ENCODE measurements at regions not wholly inside any gene's neighbourhood (a gene's known extent, or its start where the extent isn't known, plus 50 kb on each side); places are given as distances from the start of the nearest gene placed in this dataset.

DNA sequence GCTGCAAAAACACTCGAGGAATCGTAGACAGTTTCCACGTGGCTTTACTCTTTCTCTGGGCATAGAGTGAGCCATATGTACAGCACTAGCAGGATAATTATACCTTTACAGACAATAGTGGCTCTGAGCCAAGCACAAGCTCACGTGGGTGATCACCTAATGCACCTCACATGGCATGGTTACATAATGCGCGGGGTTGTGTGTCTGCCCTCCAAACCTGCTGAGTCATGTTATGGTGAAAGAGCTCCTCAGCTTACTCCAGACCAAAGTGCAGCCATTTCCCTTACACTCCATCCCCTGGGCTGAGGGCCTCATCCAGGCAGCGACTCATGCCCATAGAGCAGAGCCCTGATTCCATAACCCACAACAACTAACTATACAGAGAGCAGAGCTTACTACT, 1458.4 kb upstream of the CADM2 start:
- no peaks in the 10 kb centered on the region for H3K27me3 Mint-ChIP-seq (ENCODE audit: unreplicated experiment)
- H3K36me3 Mint-ChIP-seq (ENCODE audit: unreplicated experiment): no peaks in the 10 kb centered on the region
- H3K9me3 Mint-ChIP-seq (ENCODE audit: unreplicated experiment): peaks cover 4% of the 10 kb centered on the region
- no peak for TF ChIP-seq CTCF (IDR thresholded peaks at IDR 0.05)
- peaks cover 7% of the 10 kb centered on the region for H3K4me1 Mint-ChIP-seq (ENCODE audit: unreplicated experiment)
- H3K4me3 Mint-ChIP-seq (ENCODE audit: unreplicated experiment): no peak overlapping the region
- H3K27ac Mint-ChIP-seq (ENCODE audit: unreplicated experiment): no peak overlapping the region
- no peak for DNase-seq (ENCODE audit: extremely low spot score, unreplicated experiment)

GRCh38 chr3:83500931-83501330, 1457.9 kb upstream of the CADM2 start:
- H3K27me3 Mint-ChIP-seq (ENCODE audit: unreplicated experiment): no peaks in the 10 kb centered on the region

DNA sequence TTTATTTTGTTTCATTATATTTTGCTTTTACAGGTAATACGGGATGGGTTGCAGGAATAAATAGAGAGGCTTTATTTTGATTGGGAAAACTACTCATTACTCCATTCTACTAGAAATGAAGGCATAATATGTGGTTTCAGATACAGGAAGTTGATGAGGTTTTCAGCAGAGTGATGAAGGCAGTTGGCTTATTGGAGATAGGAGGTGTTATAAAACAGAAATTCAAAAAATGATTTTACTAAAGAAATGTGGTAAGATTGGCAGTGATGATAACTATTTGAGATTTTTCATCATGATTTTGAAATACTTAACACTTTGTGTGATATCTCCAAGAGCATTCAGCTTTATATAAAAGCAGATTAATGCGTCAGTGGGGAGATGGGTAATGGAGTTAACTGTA, 1445.7 kb upstream of the CADM2 start:
- no peak for TF ChIP-seq CTCF (IDR thresholded peaks at IDR 0.05)
- Mint-ChIP-seq H3K4me3 (ENCODE audit: unreplicated experiment) (no peak overlapping the region), H3K27me3 (ENCODE audit: unreplicated experiment) (no peaks in the 10 kb centered on the region), H3K36me3 (ENCODE audit: unreplicated experiment) (no peaks in the 10 kb centered on the region), H3K27ac (ENCODE audit: unreplicated experiment) (no peak overlapping the region), H3K4me1 (ENCODE audit: unreplicated experiment) (peaks cover 6% of the 10 kb centered on the region), H3K9me3 (ENCODE audit: unreplicated experiment) (peaks cover 5% of the 10 kb centered on the region)
- no peak for DNase-seq (ENCODE audit: extremely low spot score, unreplicated experiment)

More at GRCh38 chr3:83500931-83501330, 1457.9 kb upstream of the CADM2 start:
- H3K4me1 Mint-ChIP-seq (ENCODE audit: unreplicated experiment): peaks cover 7% of the 10 kb centered on the region
- no peak overlapping the region for H3K4me3 Mint-ChIP-seq (ENCODE audit: unreplicated experiment)
- no peak for DNase-seq (ENCODE audit: extremely low spot score, unreplicated experiment)
- peaks cover 4% of the 10 kb centered on the region for H3K36me3 Mint-ChIP-seq (ENCODE audit: unreplicated experiment)
- no peak overlapping the region for H3K27ac Mint-ChIP-seq (ENCODE audit: unreplicated experiment)
- no peak for TF ChIP-seq CTCF (IDR thresholded peaks at IDR 0.05)
- peaks cover 9% of the 10 kb centered on the region for H3K9me3 Mint-ChIP-seq (ENCODE audit: unreplicated experiment)

- no peaks in the 10 kb centered on the region for H3K27me3 Mint-ChIP-seq (ENCODE audit: unreplicated experiment)
- peaks cover 6% of the 10 kb centered on the region for H3K4me1 Mint-ChIP-seq (ENCODE audit: unreplicated experiment)
- peaks cover 5% of the 10 kb centered on the region for H3K9me3 Mint-ChIP-seq (ENCODE audit: unreplicated experiment)
- H3K36me3 Mint-ChIP-seq (ENCODE audit: unreplicated experiment): no peaks in the 10 kb centered on the region
- no peak for TF ChIP-seq CTCF (IDR thresholded peaks at IDR 0.05)
- DNase-seq (ENCODE audit: extremely low spot score, unreplicated experiment): no peak
- no peak overlapping the region for H3K27ac Mint-ChIP-seq (ENCODE audit: unreplicated experiment)
- H3K4me3 Mint-ChIP-seq (ENCODE audit: unreplicated experiment): no peak overlapping the region
Measured at GRCh38 chr3:83513677-83514076, 1445.1 kb upstream of the CADM2 start.

GRCh38 chr3:83514130-83514914, 1444.5 kb upstream of the CADM2 start:
- H3K4me3 Mint-ChIP-seq (ENCODE audit: unreplicated experiment): no peak overlapping the region
- H3K4me1 Mint-ChIP-seq (ENCODE audit: unreplicated experiment): peaks cover 6% of the 10 kb centered on the region
- no peak for TF ChIP-seq CTCF (IDR thresholded peaks at IDR 0.05)
- H3K9me3 Mint-ChIP-seq (ENCODE audit: unreplicated experiment): peaks cover under 1% of the 10 kb centered on the region
- H3K27me3 Mint-ChIP-seq (ENCODE audit: unreplicated experiment): no peaks in the 10 kb centered on the region
- H3K27ac Mint-ChIP-seq (ENCODE audit: unreplicated experiment): no peak overlapping the region
- DNase-seq (ENCODE audit: extremely low spot score, unreplicated experiment): no peak
- H3K36me3 Mint-ChIP-seq (ENCODE audit: unreplicated experiment): no peaks in the 10 kb centered on the region
